ENCODE measurements at regions not wholly inside any gene's neighbourhood (a gene's known extent, or its start where the extent isn't known, plus 50 kb on each side); places are given as distances from the start of the nearest gene placed in this dataset.

DNA sequence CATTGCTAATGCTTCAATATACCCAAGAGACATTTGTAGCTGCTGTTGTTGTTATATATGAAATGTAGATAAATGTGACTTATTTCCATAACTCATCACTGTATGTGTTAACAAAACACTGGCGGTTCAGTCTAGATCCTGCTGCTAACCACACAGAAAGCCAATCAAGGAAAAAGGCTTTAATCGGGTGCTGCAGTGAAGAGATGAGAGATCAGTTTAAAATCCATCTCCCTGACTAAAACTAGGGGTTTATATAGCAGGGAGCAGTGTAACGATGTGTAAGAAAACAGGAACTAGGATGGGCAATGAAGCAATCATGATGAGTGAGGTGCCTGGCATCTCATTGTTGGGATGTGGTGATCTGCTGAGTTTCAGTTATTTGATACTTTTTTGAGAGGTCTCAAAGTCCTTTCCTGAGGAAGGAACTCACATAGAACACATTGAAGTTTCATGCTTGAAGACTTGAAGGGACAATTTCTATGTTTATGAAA is 677.7 kb upstream of the CDH7 start:
- TF ChIP-seq, protein P1, sequence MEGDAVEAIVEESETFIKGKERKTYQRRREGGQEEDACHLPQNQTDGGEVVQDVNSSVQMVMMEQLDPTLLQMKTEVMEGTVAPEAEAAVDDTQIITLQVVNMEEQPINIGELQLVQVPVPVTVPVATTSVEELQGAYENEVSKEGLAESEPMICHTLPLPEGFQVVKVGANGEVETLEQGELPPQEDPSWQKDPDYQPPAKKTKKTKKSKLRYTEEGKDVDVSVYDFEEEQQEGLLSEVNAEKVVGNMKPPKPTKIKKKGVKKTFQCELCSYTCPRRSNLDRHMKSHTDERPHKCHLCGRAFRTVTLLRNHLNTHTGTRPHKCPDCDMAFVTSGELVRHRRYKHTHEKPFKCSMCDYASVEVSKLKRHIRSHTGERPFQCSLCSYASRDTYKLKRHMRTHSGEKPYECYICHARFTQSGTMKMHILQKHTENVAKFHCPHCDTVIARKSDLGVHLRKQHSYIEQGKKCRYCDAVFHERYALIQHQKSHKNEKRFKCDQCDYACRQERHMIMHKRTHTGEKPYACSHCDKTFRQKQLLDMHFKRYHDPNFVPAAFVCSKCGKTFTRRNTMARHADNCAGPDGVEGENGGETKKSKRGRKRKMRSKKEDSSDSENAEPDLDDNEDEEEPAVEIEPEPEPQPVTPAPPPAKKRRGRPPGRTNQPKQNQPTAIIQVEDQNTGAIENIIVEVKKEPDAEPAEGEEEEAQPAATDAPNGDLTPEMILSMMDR (IDR thresholded peaks at IDR 0.05; ENCODE audit: low read depth, low read length) = no peak
- TF ChIP-seq EZH2phosphoT487 (IDR thresholded peaks at IDR 0.05; ENCODE audit: low read depth) = no peak

Measured in OCI-LY3 (cell line).